Osteoblast (primary cell): ENCODE measurements at regions not wholly inside any gene's neighbourhood (a gene's known extent, or its start where the extent isn't known, plus 50 kb on each side); places are given as distances from the start of the nearest gene placed in this dataset.

Experiments used
- DNase-seq: peaks from one replicate; pipeline ENCODE4 v3.0.0; 2011; ENCODE audit warnings: low spot score, mixed read lengths; ENCODE audit not compliant: insufficient read length; ENCODE audit errors: missing footprints
- H2AFZ ChIP-seq: 2 replicates; pipeline ENCODE4 v1.6.0; 2011; ENCODE audit warnings: mild to moderate bottlenecking, low read length
- H3K27ac ChIP-seq: 2 replicates; pipeline ENCODE4 v1.5.1; 2011; ENCODE audit warnings: mild to moderate bottlenecking, low read depth, low read length, moderate library complexity
- H3K27me3 ChIP-seq: 2 replicates; pipeline ENCODE4 v1.6.0; 2012; ENCODE audit warnings: mild to moderate bottlenecking, control low read depth, inconsistent platforms, low read length, moderate library complexity; ENCODE audit not compliant: insufficient read depth
- H3K36me3 ChIP-seq: 2 replicates; pipeline ENCODE4 v1.5.1; 2011; ENCODE audit warnings: mild to moderate bottlenecking, low read length, control low read depth, moderate library complexity; ENCODE audit not compliant: insufficient read depth
- H3K4me1 ChIP-seq: 2 replicates; pipeline ENCODE4 v1.5.1; 2011; ENCODE audit warnings: mild to moderate bottlenecking, low read length, control low read depth, moderate library complexity; ENCODE audit not compliant: insufficient read depth
- H3K4me2 ChIP-seq: 2 replicates; pipeline ENCODE4 v1.6.0; 2011; ENCODE audit warnings: mild to moderate bottlenecking, low read length; ENCODE audit not compliant: insufficient read depth
- H3K4me3 ChIP-seq: fragments of 200-600 bp; sonication (generic); 3 replicates; pipeline ENCODE4 v1.5.1; 2012; ENCODE audit warnings: mild to moderate bottlenecking, low read length, inconsistent platforms; ENCODE audit not compliant: insufficient read depth
- H3K79me2 ChIP-seq: 2 replicates; pipeline ENCODE4 v1.6.0; 2012; ENCODE audit warnings: mild to moderate bottlenecking, low read length, control low read depth, inconsistent platforms; ENCODE audit not compliant: insufficient read depth
- H3K9me3 ChIP-seq: 2 replicates; pipeline ENCODE4 v1.5.1; 2011; ENCODE audit warnings: low read depth, low read length, control low read depth
- H4K20me1 ChIP-seq: 2 replicates; pipeline ENCODE4 v1.6.0; 2012; ENCODE audit warnings: mild to moderate bottlenecking, low read length, control low read depth; ENCODE audit not compliant: insufficient read depth
- TF ChIP-seq, protein P1 (sequence below): IDR thresholded peaks from 2 replicates; pipeline ENCODE4 v1.5.1; 2011; ENCODE audit warnings: mild to moderate bottlenecking, low read depth, low read length, moderate library complexity; ENCODE audit errors: extremely low read depth

DNA sequence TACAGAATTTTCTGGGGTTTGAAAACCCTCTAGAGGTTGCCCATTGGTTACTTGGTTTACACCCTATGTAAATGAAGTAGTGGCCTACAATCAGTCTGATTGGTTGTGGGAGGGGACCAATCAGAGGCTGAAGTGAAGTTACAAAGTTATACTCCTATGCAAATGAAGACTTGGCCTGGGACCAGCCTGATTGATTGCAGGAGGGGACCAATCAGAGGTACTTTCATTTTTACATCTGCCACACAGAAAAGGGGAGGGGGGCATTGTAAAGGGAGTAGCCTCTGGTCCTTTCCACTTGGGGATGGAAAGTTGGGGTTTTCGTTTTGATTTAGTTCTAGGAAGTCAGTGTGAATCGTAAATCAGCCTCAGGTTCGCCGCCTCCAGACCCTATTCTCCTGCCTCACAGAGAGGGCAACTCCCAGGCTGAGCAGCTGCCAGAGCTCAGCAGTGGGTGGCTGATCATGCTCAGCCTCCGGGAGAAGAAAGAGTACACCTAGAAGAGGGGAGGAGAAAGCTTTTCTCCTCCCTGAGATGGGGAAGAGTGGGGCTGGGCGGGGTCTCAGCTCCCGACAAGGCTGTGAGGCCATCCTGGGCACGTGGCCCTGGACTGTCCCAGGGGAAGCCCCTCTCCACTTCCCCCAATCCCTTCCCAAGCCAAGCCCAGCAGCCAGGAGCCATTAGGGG lies 372.5 kb downstream of the GALR1 start:
- Histone ChIP-seq H3K27me3 (no peaks in the 10 kb centered on the region), H3K4me3 (no peak overlapping the region), H4K20me1 (no peaks in the 10 kb centered on the region), H2AFZ (no peak overlapping the region), H3K79me2 (no peaks in the 10 kb centered on the region), H3K9me3 (no peaks in the 10 kb centered on the region), H3K36me3 (no peaks in the 10 kb centered on the region), H3K4me1 (no peaks in the 10 kb centered on the region), H3K4me2 (no peak overlapping the region), H3K27ac (no peak overlapping the region)
- TF ChIP-seq, protein P1, sequence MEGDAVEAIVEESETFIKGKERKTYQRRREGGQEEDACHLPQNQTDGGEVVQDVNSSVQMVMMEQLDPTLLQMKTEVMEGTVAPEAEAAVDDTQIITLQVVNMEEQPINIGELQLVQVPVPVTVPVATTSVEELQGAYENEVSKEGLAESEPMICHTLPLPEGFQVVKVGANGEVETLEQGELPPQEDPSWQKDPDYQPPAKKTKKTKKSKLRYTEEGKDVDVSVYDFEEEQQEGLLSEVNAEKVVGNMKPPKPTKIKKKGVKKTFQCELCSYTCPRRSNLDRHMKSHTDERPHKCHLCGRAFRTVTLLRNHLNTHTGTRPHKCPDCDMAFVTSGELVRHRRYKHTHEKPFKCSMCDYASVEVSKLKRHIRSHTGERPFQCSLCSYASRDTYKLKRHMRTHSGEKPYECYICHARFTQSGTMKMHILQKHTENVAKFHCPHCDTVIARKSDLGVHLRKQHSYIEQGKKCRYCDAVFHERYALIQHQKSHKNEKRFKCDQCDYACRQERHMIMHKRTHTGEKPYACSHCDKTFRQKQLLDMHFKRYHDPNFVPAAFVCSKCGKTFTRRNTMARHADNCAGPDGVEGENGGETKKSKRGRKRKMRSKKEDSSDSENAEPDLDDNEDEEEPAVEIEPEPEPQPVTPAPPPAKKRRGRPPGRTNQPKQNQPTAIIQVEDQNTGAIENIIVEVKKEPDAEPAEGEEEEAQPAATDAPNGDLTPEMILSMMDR = no peak
- DNase-seq = no peak

DNA sequence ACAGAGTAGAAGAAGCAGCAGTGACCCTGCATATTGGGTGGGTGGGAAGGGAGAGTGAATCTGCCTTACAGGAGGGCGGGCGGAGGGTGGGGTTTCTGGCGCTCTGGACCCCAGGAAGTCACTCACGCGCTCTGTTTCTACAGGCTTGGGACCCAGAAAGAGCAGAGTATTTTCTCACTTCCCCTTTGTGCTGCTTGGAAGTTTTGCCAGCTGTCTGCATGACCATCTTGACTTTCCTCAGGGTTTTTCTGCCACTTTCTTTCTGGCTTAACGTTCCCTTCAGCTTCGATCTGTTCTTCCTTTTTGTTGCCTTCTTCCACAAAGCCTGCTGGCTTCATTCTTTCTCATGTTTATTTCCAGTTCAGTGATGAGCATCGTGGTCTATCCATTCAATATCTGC lies 383.1 kb downstream of the GALR1 start:
- no peak overlapping the region for H3K4me3 ChIP-seq
- no peaks in the 10 kb centered on the region for H3K9me3 ChIP-seq
- H3K27me3 ChIP-seq = no peaks in the 10 kb centered on the region
- no peaks in the 10 kb centered on the region for H3K79me2 ChIP-seq
- H4K20me1 ChIP-seq = no peaks in the 10 kb centered on the region
- H3K4me2 ChIP-seq = no peak overlapping the region
- no peak overlapping the region for H2AFZ ChIP-seq
- TF ChIP-seq, protein P1 = no peak
- no peak for DNase-seq
- no peaks in the 10 kb centered on the region for H3K36me3 ChIP-seq
- no peak overlapping the region for H3K27ac ChIP-seq
- no peaks in the 10 kb centered on the region for H3K4me1 ChIP-seq

DNA sequence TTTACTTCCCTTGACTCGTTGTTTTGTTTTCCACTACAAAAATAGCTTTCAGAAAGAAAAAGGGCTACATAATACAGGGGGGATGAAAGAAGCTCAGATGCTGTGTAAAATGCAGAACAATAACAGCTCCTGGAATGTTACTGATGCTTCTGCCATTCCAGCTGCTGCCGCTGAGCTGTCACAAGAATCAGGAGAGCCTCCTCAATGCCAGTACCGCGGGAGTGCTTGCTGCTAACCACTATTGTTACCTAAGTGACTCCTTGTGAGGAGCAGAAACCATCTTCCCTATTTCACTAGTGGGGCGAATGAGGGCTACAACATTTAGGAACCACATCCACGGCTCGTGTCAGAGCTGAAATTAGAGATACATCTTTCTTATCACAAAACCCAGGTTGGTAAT lies 384.8 kb downstream of the GALR1 start:
- H3K27ac ChIP-seq = no peak overlapping the region
- H3K9me3 ChIP-seq = no peaks in the 10 kb centered on the region
- TF ChIP-seq, protein P1 = no peak
- H3K4me2 ChIP-seq = no peak overlapping the region
- no peak overlapping the region for H3K4me3 ChIP-seq
- H2AFZ ChIP-seq = no peak overlapping the region
- H3K27me3 ChIP-seq = no peaks in the 10 kb centered on the region
- DNase-seq = no peak
- H3K79me2 ChIP-seq = no peaks in the 10 kb centered on the region
- H3K36me3 ChIP-seq = no peaks in the 10 kb centered on the region
- H3K4me1 ChIP-seq = no peaks in the 10 kb centered on the region
- no peaks in the 10 kb centered on the region for H4K20me1 ChIP-seq

DNA sequence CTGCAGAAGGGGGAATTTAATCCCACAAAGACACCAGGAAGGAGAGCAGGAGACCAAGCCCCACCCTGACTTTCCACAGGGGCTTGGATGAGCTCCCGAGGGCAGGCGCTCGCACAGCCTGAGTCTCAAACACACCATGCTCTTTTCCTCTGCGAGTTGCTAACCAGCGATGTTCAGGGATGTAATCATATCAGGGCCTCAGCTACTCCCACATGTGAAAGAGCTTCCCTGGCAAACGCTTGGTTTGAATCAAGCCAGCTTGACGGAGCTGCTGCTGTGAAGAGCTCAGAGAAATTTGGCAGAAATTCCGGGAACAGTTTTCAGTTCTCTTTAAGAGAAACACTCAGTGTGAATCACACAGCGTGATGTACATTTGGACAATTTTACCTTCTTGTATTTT lies 385.8 kb downstream of the GALR1 start:
- DNase-seq = no peak
- no peak overlapping the region for H3K27ac ChIP-seq
- no peaks in the 10 kb centered on the region for H3K4me1 ChIP-seq
- TF ChIP-seq, protein P1 = no peak
- H3K9me3 ChIP-seq = no peaks in the 10 kb centered on the region
- H3K4me3 ChIP-seq = no peak overlapping the region
- no peaks in the 10 kb centered on the region for H4K20me1 ChIP-seq
- no peaks in the 10 kb centered on the region for H3K27me3 ChIP-seq
- no peak overlapping the region for H3K4me2 ChIP-seq
- H3K36me3 ChIP-seq = no peaks in the 10 kb centered on the region
- H3K79me2 ChIP-seq = no peaks in the 10 kb centered on the region
- H2AFZ ChIP-seq = no peak overlapping the region
